Nephron (organoid): ENCODE measurements at regions not wholly inside any gene's neighbourhood (a gene's known extent, or its start where the extent isn't known, plus 50 kb on each side); places are given as distances from the start of the nearest gene placed in this dataset.

Experiments
- H3K27ac Mint-ChIP-seq, 3 experiments: 2 replicates each; pipeline ENCODE4 v1.8.0; 2020; ENCODE audit warnings: mixed read lengths in 3 of 3, mild to moderate bottlenecking in 2 of 3, moderate library complexity in 1 of 3
- H3K27me3 Mint-ChIP-seq: 2 replicates; pipeline ENCODE4 v1.8.0; 2021; ENCODE audit warnings: low read depth, mild to moderate bottlenecking, moderate library complexity, mixed read lengths
- H3K36me3 Mint-ChIP-seq: 2 replicates; pipeline ENCODE4 v1.8.0; 2020; ENCODE audit warnings: low read depth, mixed read lengths
- H3K4me1 Mint-ChIP-seq: 2 replicates; pipeline ENCODE4 v1.8.0; 2020; ENCODE audit warnings: mixed read lengths
- H3K4me3 Mint-ChIP-seq, 3 experiments: 2 replicates each; pipeline ENCODE4 v1.8.0; 2020; ENCODE audit warnings: mild to moderate bottlenecking in 3 of 3, mixed read lengths in 3 of 3, moderate library complexity in 2 of 3
- H3K9me3 Mint-ChIP-seq: 2 replicates; pipeline ENCODE4 v1.8.0; 2020; ENCODE audit warnings: mixed read lengths
- TF ChIP-seq, protein P1 (sequence below), 3 experiments: fragments of 200-600 bp; sonication (generic); IDR thresholded peaks; one replicate each; pipeline ENCODE4 v1.5.0; 2021; ENCODE audit warnings: antibody characterized with exemption in 3 of 3; ENCODE audit not compliant: unreplicated experiment in 3 of 3

DNA sequence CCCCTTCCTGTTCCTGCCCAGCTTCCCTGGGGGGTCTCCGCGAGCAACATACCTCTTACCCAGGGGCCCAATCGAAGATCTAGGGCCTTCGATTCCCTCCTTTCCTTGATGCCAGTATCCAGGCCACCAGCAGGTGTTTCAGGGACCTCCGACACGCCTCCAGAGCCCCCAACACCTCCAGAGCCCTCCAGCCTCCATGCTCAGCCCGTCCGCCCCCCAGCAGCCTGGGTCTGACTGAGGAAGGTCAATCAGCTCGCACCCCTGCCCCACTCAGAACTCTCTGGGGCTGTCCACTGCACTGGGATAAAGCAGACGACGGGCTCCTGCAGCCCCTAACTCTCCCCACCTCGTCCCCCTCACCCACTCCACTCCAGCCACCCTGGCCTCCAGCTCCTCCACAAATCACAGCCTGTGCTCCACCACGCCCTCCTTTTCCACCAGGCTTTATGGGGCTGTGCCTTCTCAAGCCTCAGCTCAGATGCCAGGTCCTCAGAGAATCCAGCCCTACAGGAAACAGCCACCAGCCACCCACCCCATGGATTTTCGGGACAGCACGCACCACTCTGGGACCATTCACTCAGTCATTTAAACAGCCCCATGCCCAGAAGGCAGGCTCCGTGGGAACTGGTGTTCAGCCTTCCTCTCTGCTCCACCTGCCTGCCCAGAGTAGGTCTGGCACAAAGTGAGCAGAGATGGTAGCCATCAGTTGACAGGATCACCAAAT is 247.1 kb downstream of the RBFOX3 start:
- Mint-ChIP-seq H3K27ac (no peak overlapping the region), H3K36me3 (no peaks in the 10 kb centered on the region), H3K4me1 (peaks cover 11% of the 10 kb centered on the region), H3K27me3 (peaks cover 95% of the 10 kb centered on the region), H3K9me3 (no peaks in the 10 kb centered on the region), H3K4me3 (no peak overlapping the region)
- TF ChIP-seq, protein P1, sequence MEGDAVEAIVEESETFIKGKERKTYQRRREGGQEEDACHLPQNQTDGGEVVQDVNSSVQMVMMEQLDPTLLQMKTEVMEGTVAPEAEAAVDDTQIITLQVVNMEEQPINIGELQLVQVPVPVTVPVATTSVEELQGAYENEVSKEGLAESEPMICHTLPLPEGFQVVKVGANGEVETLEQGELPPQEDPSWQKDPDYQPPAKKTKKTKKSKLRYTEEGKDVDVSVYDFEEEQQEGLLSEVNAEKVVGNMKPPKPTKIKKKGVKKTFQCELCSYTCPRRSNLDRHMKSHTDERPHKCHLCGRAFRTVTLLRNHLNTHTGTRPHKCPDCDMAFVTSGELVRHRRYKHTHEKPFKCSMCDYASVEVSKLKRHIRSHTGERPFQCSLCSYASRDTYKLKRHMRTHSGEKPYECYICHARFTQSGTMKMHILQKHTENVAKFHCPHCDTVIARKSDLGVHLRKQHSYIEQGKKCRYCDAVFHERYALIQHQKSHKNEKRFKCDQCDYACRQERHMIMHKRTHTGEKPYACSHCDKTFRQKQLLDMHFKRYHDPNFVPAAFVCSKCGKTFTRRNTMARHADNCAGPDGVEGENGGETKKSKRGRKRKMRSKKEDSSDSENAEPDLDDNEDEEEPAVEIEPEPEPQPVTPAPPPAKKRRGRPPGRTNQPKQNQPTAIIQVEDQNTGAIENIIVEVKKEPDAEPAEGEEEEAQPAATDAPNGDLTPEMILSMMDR (IDR thresholded peaks at IDR 0.05; ENCODE audit: unreplicated experiment in 3 of 3) = no peak

DNA sequence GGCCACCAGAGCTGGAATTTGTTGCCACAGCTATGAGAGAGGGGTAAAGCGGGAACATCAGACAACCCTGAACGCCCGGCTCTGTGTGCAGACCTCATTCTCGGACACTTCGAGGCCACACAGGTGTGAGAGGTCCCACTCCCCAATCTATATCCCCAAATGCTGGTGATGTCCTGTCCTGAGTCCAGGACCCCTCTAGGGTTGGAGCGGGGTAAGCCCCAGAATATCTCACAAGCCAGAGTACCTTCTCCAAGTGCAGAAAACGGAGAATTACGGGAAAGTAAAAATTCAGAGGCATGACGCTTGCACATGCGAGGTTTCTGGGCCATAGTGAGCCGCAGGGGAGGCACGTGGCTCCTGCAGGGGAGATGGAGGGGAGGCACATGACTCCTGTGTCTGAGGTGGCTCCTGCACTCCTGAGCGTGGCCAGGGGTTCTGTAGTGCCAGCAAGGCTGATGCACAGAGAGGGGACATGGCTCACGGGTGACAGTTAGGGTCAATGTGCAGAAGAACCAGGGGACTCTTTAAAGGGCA is 248.0 kb downstream of the RBFOX3 start:
- Mint-ChIP-seq H3K36me3 (no peaks in the 10 kb centered on the region), H3K27ac (no peak overlapping the region), H3K9me3 (no peaks in the 10 kb centered on the region), H3K4me3 (no peak overlapping the region), H3K4me1 (peaks cover 11% of the 10 kb centered on the region), H3K27me3 (peaks cover 93% of the 10 kb centered on the region)
- TF ChIP-seq, protein P1 (IDR thresholded peaks at IDR 0.05; ENCODE audit: unreplicated experiment in 3 of 3) = no peak

DNA sequence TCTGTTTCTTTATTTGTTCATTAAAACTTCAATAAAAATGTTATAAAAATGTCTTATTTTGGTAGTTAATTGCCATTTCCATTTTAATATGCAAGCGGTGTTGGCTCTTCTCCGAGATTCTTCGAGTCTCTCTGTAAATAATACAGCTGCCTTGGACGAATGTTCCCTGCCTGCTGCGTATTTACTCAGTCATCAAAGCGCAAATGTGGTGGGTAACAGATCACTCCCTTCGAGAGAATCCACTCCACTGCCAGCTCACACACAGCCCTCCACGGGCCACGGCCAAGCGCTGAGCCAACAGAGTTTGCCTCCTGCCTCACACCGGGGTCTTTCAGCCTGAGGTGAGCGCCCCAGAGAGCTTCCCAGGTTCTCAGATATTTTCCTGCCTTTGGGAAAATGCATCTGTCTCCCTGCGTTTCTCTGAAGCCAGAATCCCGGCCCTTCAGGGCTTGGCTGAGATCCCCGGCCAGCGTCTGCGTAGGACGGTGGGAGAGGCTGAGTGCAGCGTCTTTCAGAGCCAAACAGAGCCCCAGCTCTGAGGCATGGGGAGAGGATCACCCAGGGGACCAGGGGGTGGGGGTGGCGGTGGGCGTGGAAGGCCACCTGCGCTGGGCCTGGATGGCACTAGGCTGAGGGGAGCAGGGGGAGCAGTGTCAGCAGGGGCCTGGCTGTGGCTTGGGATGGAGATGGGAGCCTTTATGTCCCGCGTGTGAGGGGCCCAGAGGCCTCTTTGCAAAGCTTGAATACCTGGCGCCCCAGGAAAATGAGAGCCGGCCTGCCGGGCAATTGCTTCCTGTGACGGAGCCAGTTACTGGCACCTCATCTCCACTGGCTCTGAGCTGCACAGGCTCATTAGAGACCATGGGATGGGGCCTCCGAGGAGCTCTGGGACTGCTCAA is 248.7 kb downstream of the RBFOX3 start:
- TF ChIP-seq, protein P1 (IDR thresholded peaks at IDR 0.05; ENCODE audit: unreplicated experiment in 3 of 3) = no peak
- H3K4me1 Mint-ChIP-seq = peaks cover 11% of the 10 kb centered on the region
- H3K4me3 Mint-ChIP-seq = no peak overlapping the region
- no peaks in the 10 kb centered on the region for H3K36me3 Mint-ChIP-seq
- H3K27me3 Mint-ChIP-seq = peaks cover 86% of the 10 kb centered on the region
- no peaks in the 10 kb centered on the region for H3K9me3 Mint-ChIP-seq
- H3K27ac Mint-ChIP-seq = no peak overlapping the region

DNA sequence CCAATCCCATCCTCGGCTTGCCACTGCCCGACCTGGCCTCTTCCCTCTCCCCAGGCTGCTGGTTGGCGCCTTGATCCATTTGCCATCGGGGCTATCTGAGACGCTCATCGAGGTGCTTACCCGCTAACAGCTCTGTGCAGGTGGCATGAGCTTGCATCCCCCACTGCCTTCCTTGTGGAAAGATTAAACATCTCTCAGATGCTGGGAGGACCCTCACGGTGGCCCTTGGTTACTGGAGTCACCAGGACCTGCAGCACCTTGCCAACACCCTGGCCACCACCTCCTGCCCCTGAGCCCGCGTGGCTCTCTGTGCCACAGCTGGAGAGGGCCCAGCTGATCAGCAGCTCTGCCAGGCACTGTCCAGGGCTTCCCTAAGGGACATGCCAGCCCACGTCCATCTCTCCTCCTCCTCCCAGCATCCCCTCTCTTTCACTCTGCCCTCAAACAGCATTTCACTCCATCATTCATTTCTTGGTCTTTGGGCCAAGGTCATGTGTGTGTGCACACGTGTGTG is 249.6 kb downstream of the RBFOX3 start:
- no peaks in the 10 kb centered on the region for H3K9me3 Mint-ChIP-seq
- no peaks in the 10 kb centered on the region for H3K36me3 Mint-ChIP-seq
- H3K27ac Mint-ChIP-seq = no peak overlapping the region
- H3K27me3 Mint-ChIP-seq = peaks cover 79% of the 10 kb centered on the region
- no peak overlapping the region for H3K4me3 Mint-ChIP-seq
- TF ChIP-seq, protein P1 (IDR thresholded peaks at IDR 0.05; ENCODE audit: unreplicated experiment in 3 of 3) = no peak
- H3K4me1 Mint-ChIP-seq = peaks cover 8% of the 10 kb centered on the region

DNA sequence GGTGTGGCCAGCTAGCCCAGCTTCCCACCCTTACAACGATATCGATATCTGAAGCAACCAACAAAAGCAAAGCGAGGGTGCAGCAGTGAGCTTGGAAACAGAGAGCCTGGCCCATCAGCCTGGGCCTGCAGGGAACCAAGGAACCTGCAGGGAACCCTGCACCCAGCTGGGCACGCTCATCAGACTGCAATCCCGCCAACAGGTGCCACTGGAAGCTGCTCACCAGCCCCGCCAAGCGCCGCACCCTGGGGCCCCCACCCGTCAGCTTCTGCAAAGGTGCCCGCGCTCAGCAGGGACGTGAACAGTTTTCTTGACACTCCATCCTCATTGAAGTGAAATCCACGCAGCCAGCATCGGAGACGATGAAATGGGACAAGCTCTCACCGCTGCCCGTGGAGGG is 250.7 kb downstream of the RBFOX3 start:
- TF ChIP-seq, protein P1 (IDR thresholded peaks at IDR 0.05; ENCODE audit: unreplicated experiment in 3 of 3) = no peak
- H3K4me1 Mint-ChIP-seq = peaks cover 4% of the 10 kb centered on the region
- H3K36me3 Mint-ChIP-seq = no peaks in the 10 kb centered on the region
- peaks cover 78% of the 10 kb centered on the region for H3K27me3 Mint-ChIP-seq
- no peak overlapping the region for H3K27ac Mint-ChIP-seq
- no peaks in the 10 kb centered on the region for H3K9me3 Mint-ChIP-seq
- H3K4me3 Mint-ChIP-seq = no peak overlapping the region
